ENCODE measurements at regions not wholly inside any gene's neighbourhood (a gene's known extent, or its start where the extent isn't known, plus 50 kb on each side); places are given as distances from the start of the nearest gene placed in this dataset.

GRCh38 chr22:34015642-34016041 is 95.4 kb upstream of the LARGE1 start:
- TF ChIP-seq CTCF (IDR thresholded peaks at IDR 0.05) (no peak), EP300 (IDR thresholded peaks at IDR 0.05) (no peak), POLR2A (IDR thresholded peaks at IDR 0.05) (no peak)
